Pancreas (tissue), 10 donors: ENCODE measurements at regions not wholly inside any gene's neighbourhood (a gene's known extent, or its start where the extent isn't known, plus 50 kb on each side); places are given as distances from the start of the nearest gene placed in this dataset.

Source experiments
- ATAC-seq, 4 donors: fragments of 200-7000 bp; cut with Tn5 transposase; one replicate each; pipeline versions ENCODE4 v1.8.0 to v1.9.1; 2020; ENCODE audit warnings: mild to moderate bottlenecking in 4 of 4, moderate library complexity in 4 of 4
- DNase-seq, 6 donors: peaks; one replicate each; pipeline ENCODE4 v3.0.0-alpha.2; 2020
- FAIRE-seq: peaks from 2 replicates; lab custom pipeline; 2012; peaks lifted over from hg19 to GRCh38; lab: Jason Lieb, UNC
- H3K27ac ChIP-seq, 4 donors: fragments of 200-600 bp; sonication (generic); 1 replicate in 3 of 4; 2 replicates in 1 of 4; pipeline versions ENCODE4 v1.5.0 to v1.8.0; 2020
- H3K27me3 ChIP-seq, 4 donors: fragments of 200-600 bp; one replicate each; pipeline ENCODE4 v1.8.0; 2021
- H3K36me3 ChIP-seq, 3 donors: fragments of 200-600 bp; sonication (generic) in 1 of 3; one replicate each; pipeline versions ENCODE4 v1.5.0 to v1.8.0; 2020 to 2021
- H3K4me1 ChIP-seq, 3 donors: fragments of 200-600 bp; one replicate each; pipeline ENCODE4 v1.8.0; 2021
- H3K4me3 ChIP-seq, 4 donors: fragments of 200-600 bp; sonication (generic) in 2 of 4; one replicate each; pipeline versions ENCODE4 v1.5.0 to v1.8.0; 2020 to 2021
- H3K9me3 ChIP-seq, 4 donors: fragments of 200-600 bp; one replicate each; pipeline ENCODE4 v1.8.0; 2021
- WGBS, 2 donors: extraction: QIAGEN DNeasy Blood & Tissue Kit; methylation state at CpG; one replicate each; pipeline ENCODE4 v1.1.7; 2013; 5-methylcytosine and 5-hydroxymethylcytosine counted together
- intact Hi-C, 3 donors: fragments of 100-400 bp; cut with DNase I; formaldehyde crosslinking; loops; one replicate each; pipeline versions ENCODE4 v1.11.1 to v1.14.2; 2022
- TF ChIP-seq, protein P1 (sequence below), 4 donors: fragments of 200-600 bp; sonication (generic) in 3 of 4; IDR thresholded peaks; one replicate each; pipeline versions ENCODE4 v1.5.0 to v1.8.0; 2021; ENCODE audit warnings: antibody characterized with exemption in 4 of 4
- donor health status: healthy with polysubstance abuse.
- donor health status: DM: no; HTN: no; CAD: no; lungs with moderate emphysema.
- donor health status: DM: no; HTN: no; CAD: no.
- donor health status: control.
- donor health status: control.
- donor health status: Bipolar disorder and iron deficiency.
- donor health status: DM: yes; HTN: yes; CAD: no.
- donor health status: DM: no; HTN: no; CAD: no.
- donor health status: DM: no; HTN: no; CAD: no.
- donor health status: DM: yes; HTN: yes; CAD: no.

DNA sequence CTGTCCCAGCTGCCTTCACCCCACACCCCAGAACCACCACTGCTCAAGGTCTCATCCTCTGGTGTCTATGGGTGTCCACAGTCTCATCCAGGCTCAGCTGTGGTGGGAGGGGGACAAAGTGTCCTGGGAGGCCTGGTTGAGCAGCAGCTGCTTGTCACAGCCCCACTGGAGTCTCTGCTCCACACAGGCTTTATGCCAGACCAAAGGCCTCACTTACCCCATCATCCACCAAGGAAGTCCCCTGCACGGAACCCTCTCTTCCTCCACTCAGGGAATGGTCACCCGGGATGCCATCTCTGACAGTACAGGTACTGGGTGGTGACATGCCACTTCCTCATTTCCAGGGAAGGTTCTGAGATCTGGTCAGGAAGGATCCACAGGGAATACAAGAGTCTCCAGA, 925.4 kb upstream of the ZNF722 start:
- intact Hi-C loops, result no loop called here
- H3K36me3 ChIP-seq, result no peaks in the 10 kb centered on the region
- WGBS, 2 donors, result 54 to 59% methylated on average over 2 of the region's 2 CpGs
- no peaks in the 10 kb centered on the region for H3K4me1 ChIP-seq
- no peak for DNase-seq
- ATAC-seq, result no peak
- H3K4me3 ChIP-seq, result no peak overlapping the region
- H3K27me3 ChIP-seq, result no peaks in the 10 kb centered on the region
- FAIRE-seq, result no peak
- TF ChIP-seq, protein P1, sequence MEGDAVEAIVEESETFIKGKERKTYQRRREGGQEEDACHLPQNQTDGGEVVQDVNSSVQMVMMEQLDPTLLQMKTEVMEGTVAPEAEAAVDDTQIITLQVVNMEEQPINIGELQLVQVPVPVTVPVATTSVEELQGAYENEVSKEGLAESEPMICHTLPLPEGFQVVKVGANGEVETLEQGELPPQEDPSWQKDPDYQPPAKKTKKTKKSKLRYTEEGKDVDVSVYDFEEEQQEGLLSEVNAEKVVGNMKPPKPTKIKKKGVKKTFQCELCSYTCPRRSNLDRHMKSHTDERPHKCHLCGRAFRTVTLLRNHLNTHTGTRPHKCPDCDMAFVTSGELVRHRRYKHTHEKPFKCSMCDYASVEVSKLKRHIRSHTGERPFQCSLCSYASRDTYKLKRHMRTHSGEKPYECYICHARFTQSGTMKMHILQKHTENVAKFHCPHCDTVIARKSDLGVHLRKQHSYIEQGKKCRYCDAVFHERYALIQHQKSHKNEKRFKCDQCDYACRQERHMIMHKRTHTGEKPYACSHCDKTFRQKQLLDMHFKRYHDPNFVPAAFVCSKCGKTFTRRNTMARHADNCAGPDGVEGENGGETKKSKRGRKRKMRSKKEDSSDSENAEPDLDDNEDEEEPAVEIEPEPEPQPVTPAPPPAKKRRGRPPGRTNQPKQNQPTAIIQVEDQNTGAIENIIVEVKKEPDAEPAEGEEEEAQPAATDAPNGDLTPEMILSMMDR (IDR thresholded peaks at IDR 0.05), result no peak
- no peak overlapping the region for H3K27ac ChIP-seq
- H3K9me3 ChIP-seq, result no peaks in the 10 kb centered on the region

DNA sequence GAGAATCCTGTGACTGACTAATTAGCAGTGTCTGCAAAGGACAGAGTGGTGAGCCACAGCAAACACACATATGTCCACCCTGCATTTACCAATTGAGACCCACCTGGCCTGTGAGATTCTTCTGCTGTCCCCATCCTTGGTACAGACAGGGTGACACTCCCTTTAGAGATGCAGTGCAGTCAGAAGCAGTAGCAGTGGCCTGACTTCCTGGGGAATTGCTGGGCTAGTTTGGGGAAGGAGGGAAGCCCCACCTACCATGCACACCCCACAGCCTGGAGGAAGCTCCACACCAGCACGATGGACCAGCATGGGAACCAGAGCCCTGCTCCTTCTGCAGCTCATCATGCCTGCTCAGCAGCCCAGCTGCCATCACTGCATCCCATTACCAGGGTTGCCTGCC, 924.9 kb upstream of the ZNF722 start:
- Histone ChIP-seq H3K27me3 (no peaks in the 10 kb centered on the region), H3K36me3 (no peaks in the 10 kb centered on the region), H3K4me3 (no peak overlapping the region), H3K4me1 (no peaks in the 10 kb centered on the region), H3K9me3 (no peaks in the 10 kb centered on the region), H3K27ac (no peak overlapping the region)
- ATAC-seq (no peak), DNase-seq (no peak), FAIRE-seq (no peak)
- intact Hi-C loops, result no loop called here
- WGBS, 2 donors, result 38 to 50% methylated on average over 1 of the region's 1 CpG
- TF ChIP-seq, protein P1 (IDR thresholded peaks at IDR 0.05), result no peak

DNA sequence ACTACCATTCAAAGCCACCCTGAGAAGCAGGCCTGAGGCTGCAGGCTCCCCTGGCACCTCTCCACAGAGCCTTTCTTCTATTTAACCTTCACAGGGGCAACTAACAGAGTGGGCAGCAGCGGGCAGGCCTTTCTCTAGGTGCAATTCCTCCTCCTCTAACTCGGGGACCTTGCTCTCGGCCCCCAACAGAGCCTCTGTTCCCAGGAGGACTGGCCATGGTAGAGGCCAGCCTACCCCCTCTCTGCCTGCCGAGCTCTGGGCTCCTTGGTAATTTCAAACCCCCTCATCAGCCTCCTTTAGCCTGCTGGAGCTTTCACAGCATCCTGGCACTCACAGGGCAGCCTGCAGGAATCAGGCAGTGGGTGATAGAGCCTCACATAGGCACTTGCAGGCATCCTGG, 920.8 kb upstream of the ZNF722 start:
- no peak overlapping the region for H3K4me3 ChIP-seq
- intact Hi-C loops, result no loop called here
- no peaks in the 10 kb centered on the region for H3K36me3 ChIP-seq
- H3K27ac ChIP-seq, result no peak overlapping the region
- FAIRE-seq (no peak), ATAC-seq (no peak), DNase-seq (no peak)
- H3K27me3 ChIP-seq, result no peaks in the 10 kb centered on the region
- 18 to 26% methylated on average over 4 of the region's 4 CpGs for WGBS, 2 donors
- TF ChIP-seq, protein P1 (IDR thresholded peaks at IDR 0.05), result no peak
- no peaks in the 10 kb centered on the region for H3K4me1 ChIP-seq
- no peaks in the 10 kb centered on the region for H3K9me3 ChIP-seq

DNA sequence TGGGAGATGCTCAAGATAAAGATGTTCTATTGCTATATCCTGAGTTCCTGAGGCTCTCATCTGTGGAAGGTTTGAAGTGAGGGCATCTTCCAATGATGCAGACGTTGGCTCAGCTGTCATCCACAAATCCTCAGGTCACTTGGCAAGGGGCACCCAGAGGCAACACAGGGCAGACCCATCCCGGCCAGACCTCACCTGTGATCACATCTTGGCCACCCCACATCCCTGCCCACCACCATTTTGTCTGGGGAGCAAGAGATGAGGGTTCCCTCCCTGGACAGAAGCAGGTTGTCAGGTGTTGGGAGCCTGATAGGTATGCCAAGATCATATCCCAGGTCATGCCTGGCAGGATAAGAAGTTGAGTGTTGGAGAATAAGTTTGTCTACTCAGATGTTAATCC, 918.2 kb upstream of the ZNF722 start:
- no peak overlapping the region for H3K4me3 ChIP-seq
- H3K9me3 ChIP-seq, result no peaks in the 10 kb centered on the region
- WGBS, 2 donors, result 6 to 8% methylated on average over 2 of the region's 2 CpGs
- intact Hi-C loops, result no loop called here
- no peaks in the 10 kb centered on the region for H3K4me1 ChIP-seq
- H3K27ac ChIP-seq, result no peak overlapping the region
- FAIRE-seq (no peak), ATAC-seq (no peak), DNase-seq (no peak)
- H3K36me3 ChIP-seq, result no peaks in the 10 kb centered on the region
- TF ChIP-seq, protein P1 (IDR thresholded peaks at IDR 0.05), result no peak
- no peaks in the 10 kb centered on the region for H3K27me3 ChIP-seq

DNA sequence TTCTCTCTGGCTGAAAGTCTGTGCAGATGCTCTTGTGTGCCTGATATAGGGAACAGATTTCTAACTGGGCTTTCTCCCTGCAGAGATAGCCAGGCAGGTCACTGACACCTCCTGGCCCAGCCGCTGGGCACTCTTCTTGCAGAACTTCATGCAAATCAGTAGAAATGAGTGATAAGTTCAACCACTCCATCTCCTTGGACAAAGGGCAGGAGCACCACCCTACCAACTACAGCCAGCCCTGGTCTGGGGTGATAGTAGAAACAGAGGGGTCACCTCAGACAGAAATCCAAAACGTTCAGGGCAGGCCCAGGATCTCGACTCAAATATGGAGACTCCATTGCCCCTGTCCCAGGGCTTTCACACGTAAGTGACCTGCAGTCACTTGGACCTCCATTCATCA, 917.8 kb upstream of the ZNF722 start:
- intact Hi-C loops, result no loop called here
- Histone ChIP-seq H3K4me1 (no peaks in the 10 kb centered on the region), H3K9me3 (no peaks in the 10 kb centered on the region), H3K36me3 (no peaks in the 10 kb centered on the region), H3K27ac (no peak overlapping the region), H3K4me3 (no peak overlapping the region), H3K27me3 (no peaks in the 10 kb centered on the region)
- 23 to 39% methylated on average over 4 of the region's 4 CpGs for WGBS, 2 donors
- DNase-seq (no peak), FAIRE-seq (no peak), ATAC-seq (no peak)
- TF ChIP-seq, protein P1 (IDR thresholded peaks at IDR 0.05), result no peak
